GM12878 (cell line): ENCODE measurements at regions not wholly inside any gene's neighbourhood (a gene's known extent, or its start where the extent isn't known, plus 50 kb on each side); places are given as distances from the start of the nearest gene placed in this dataset.

Experiments
- ATAC-seq: fragments of 200-7000 bp; cut with Tn5 transposase; 3 replicates; pipeline ENCODE4 v1.9.1; 2020; ENCODE audit warnings: mild to moderate bottlenecking, moderate library complexity
- BruUV-seq: library from RNA; stranded (reverse); fragments of 400-500 nt; replicated peaks from 2 replicates; lab custom pipeline; 2021; lab: Mats Ljungman, UMichigan
- CTCF ChIA-PET: fragments of 300-600 bp; sonication (Branson Sonifier 250); formaldehyde crosslinking; extraction: SDS; loops from one replicate; lab custom pipeline; 2021; ENCODE audit warnings: inconsistent platforms; lab: Yijun Ruan, JAX
- POLR2A ChIA-PET: fragments of 350-600 bp; formaldehyde crosslinking; extraction: SDS; loops from one replicate; lab custom pipeline; 2021; ENCODE audit warnings: inconsistent platforms; lab: Charles Lee
- RAD21 ChIA-PET: fragments of 300-600 bp; sonication (Branson Sonifier 250); formaldehyde crosslinking; loops from one replicate; lab custom pipeline; 2023; ENCODE audit warnings: antibody characterized with exemption; ENCODE audit not compliant: unreplicated experiment; lab: Charles Lee
- SMC1A ChIA-PET: fragments of 300-600 bp; sonication (Branson Sonifier 250); formaldehyde crosslinking; loops from one replicate; lab custom pipeline; 2023; ENCODE audit not compliant: unreplicated experiment, uncharacterized antibody; lab: Charles Lee
- DNase-seq: peaks from one replicate; pipeline ENCODE4 v3.0.0-alpha.2; 2011; ENCODE audit warnings: low read depth, low spot score
- FAIRE-seq: peaks from 3 replicates; lab custom pipeline; 2011; peaks lifted over from hg19 to GRCh38; lab: Jason Lieb, UNC
- H2AFZ ChIP-seq: 2 replicates; pipeline ENCODE4 v1.6.0; 2011; ENCODE audit warnings: low read depth, low read length, control low read depth; ENCODE audit not compliant: control insufficient read depth
- H3K27ac ChIP-seq: 2 replicates; pipeline ENCODE4 v1.5.1; 2011; ENCODE audit warnings: control low read depth; ENCODE audit not compliant: control insufficient read depth, insufficient read depth
- H3K27me3 ChIP-seq, 2 experiments: replicated peaks in 1 of 2; 2 replicates each; pipeline versions ENCODE4 v1.6.0 to v1.6.1; 2011; ENCODE audit warnings: low read length in 1 of 2; ENCODE audit not compliant: control insufficient read depth in 2 of 2, insufficient read depth in 2 of 2
- H3K36me3 ChIP-seq, 2 experiments: 2 replicates each; pipeline ENCODE4 v1.5.1; 2011; ENCODE audit warnings: low read length in 1 of 2; ENCODE audit not compliant: control insufficient read depth in 2 of 2, insufficient read depth in 2 of 2
- H3K4me1 ChIP-seq: 2 replicates; pipeline ENCODE4 v1.6.1; 2011; ENCODE audit warnings: mild to moderate bottlenecking, low read length, moderate library complexity, mixed read lengths; ENCODE audit not compliant: control insufficient read depth, insufficient read depth
- H3K4me2 ChIP-seq: 2 replicates; pipeline ENCODE4 v1.6.0; 2011; ENCODE audit warnings: control low read depth; ENCODE audit not compliant: control insufficient read depth, insufficient read depth
- H3K4me3 ChIP-seq: fragments of 200-600 bp; sonication (generic); 2 replicates; pipeline ENCODE4 v1.5.1; 2016
- H3K79me2 ChIP-seq: 2 replicates; pipeline ENCODE4 v1.6.0; 2011; ENCODE audit warnings: low read length; ENCODE audit not compliant: control insufficient read depth, insufficient read depth
- H3K9ac ChIP-seq: 2 replicates; pipeline ENCODE4 v1.8.0; 2011; ENCODE audit warnings: low read length, control low read depth, mixed read lengths; ENCODE audit not compliant: control insufficient read depth, insufficient read depth
- H3K9me3 ChIP-seq: replicated peaks from 3 replicates; pipeline ENCODE4 v1.5.1; 2011; ENCODE audit warnings: mild to moderate bottlenecking, low read length; ENCODE audit not compliant: control insufficient read depth, insufficient read depth
- H4K20me1 ChIP-seq: 2 replicates; pipeline ENCODE4 v1.6.0; 2011; ENCODE audit not compliant: control insufficient read depth, insufficient read depth
- ATF3 ChIP-seq: IDR thresholded peaks from 2 replicates; pipeline ENCODE4 v1.6.1; 2011; ENCODE audit warnings: low read depth, mild to moderate bottlenecking, low read length, moderate library complexity, borderline replicate concordance; ENCODE audit errors: extremely low read depth
- CBFB ChIP-seq: IDR thresholded peaks from 2 replicates; pipeline ENCODE4 v1.6.1; 2016; ENCODE audit warnings: antibody characterized with exemption, low read depth
- CHD4 ChIP-seq: fragments of 200-600 bp; sonication (generic); IDR thresholded peaks from 2 replicates; pipeline ENCODE4 v1.6.1; 2016; ENCODE audit warnings: mild to moderate bottlenecking
- CTCF ChIP-seq, 3 experiments: IDR thresholded peaks in 2 of 3; conservative IDR thresholded peaks in 1 of 3; 2 replicates each; pipeline ENCODE4 v1.5.1; 2011; ENCODE audit warnings: low read depth in 3 of 3, low read length in 3 of 3, mild to moderate bottlenecking in 3 of 3, control low read depth in 2 of 3, moderate library complexity in 2 of 3, inconsistent platforms in 1 of 3, mixed read lengths in 1 of 3; ENCODE audit not compliant: control insufficient read depth in 2 of 3, insufficient read depth in 1 of 3; ENCODE audit errors: extremely low read depth in 1 of 3
- WGBS: methylation state at CpG from one replicate; pipeline ENCODE4 v1.1.6; 2016; ENCODE audit warnings: low lambda C conversion rate; ENCODE audit not compliant: insufficient replicate concordance, insufficient coverage; ENCODE audit errors: missing lambda C conversion rate; 5-methylcytosine and 5-hydroxymethylcytosine counted together
- in situ Hi-C: fragments of 300-500 bp; cut with MboI; formaldehyde crosslinking; loops from 9 replicates; pipeline ENCODE4 v1.14.3; 2018; ENCODE audit warnings: mixed read lengths
- intact Hi-C: fragments of 100-400 bp; cut with micrococcal nuclease; formaldehyde crosslinking; loops from one replicate; pipeline ENCODE4 v1.14.2; 2022; ENCODE audit not compliant: unreplicated experiment

DNA sequence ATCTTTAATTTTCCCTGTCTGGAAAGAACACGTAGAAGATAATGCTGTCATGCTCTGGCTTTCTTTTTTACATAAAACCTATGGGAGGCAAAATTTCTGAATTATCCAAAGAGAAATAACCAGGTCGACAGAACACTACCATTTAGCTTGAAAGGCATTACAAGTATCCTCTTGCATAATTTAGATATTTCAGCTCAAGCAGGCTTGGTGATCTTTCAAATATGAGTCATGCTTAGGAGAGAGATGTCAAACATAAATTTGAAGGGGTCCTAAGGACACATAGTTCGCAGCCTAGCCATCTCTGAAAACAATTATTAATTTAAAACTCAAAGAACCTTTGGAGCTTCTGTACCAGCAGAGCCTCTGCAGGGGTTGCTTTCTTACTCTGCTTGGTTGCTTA, 100.9 kb downstream of the FAS start (continued):
- TF ChIP-seq ATF3: no peak
- TF ChIP-seq CTCF (IDR thresholded peaks at IDR 0.05 in 2 of 3, conservative IDR thresholded peaks at IDR 0.05 in 1 of 3; ENCODE audit: control insufficient read depth in 2 of 3, extremely low read depth in 1 of 3, insufficient read depth in 1 of 3, low read depth in 3 of 3, low read length in 3 of 3): no peak

DNA sequence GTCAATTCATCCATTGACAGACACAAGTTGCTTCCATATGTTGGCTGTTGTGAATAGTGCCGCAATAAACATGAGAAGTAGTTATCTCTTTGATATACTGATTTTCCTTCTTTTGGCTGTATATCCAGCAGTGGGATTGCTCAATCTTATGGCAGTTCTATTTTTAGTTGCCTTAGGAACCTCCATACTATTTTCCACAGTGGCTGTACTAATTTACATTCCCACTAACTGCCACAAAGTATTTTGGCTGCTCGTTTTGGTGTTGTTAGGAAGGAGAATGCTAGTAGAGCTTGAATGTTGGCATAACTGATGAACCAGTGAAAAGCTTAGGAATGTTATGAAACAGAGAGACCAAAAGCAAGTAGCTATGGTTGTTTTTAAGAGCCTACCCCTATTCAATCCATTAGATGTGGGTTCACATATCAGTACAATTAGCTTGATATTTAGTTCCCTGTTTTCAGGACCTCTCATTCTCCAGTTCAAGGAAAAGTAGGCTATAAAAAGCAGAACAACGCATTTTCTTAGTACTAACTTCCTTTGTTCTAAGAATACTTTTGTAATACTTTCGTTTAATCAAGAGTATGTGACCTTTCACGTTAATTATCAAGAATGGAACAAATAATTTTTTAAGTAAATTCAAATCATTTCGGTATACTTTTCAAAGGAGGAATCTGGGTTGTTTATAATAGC, 100.3 kb downstream of the FAS start:
- Histone ChIP-seq H3K4me2 (no peak overlapping the region), H3K9me3 (no peaks in the 10 kb centered on the region), H3K27ac (no peak overlapping the region), H3K36me3 (no peaks in the 10 kb centered on the region), H3K79me2 (no peaks in the 10 kb centered on the region), H4K20me1 (no peaks in the 10 kb centered on the region), H3K4me1 (no peaks in the 10 kb centered on the region), H3K9ac (no peak overlapping the region), H2AFZ (no peak overlapping the region), H3K27me3 (no peaks in the 10 kb centered on the region), H3K4me3 (no peak overlapping the region)
- intact Hi-C loops: no loop called here
- no TSS peak for BruUV-seq
- no peak for DNase-seq
- ChIA-PET POLR2A (no interaction called here), CTCF (interaction anchor here (1.2 kb wide), 1 partner anchor 61 kb away, joined by 3 read pairs; no protein-coding TSS in a partner anchor), RAD21 (interaction anchor here (0.5 kb wide), 1 partner anchor 42 kb away, joined by 3 read pairs; no protein-coding TSS in a partner anchor), SMC1A (interaction anchor here (0.7 to 1.6 kb wide), 2 partner anchors 61 to 158 kb away, joined by 3 to 4 read pairs; no protein-coding TSS in a partner anchor)
- ATAC-seq: no peak
- no peak for FAIRE-seq
- 31% methylated on average over 6 of the region's 6 CpGs for WGBS
- no peak for TF ChIP-seq CBFB
- no peak for TF ChIP-seq CHD4
- in situ Hi-C loops: no loop called here
